Osteoblast (primary cell): ENCODE measurements at regions not wholly inside any gene's neighbourhood (a gene's known extent, or its start where the extent isn't known, plus 50 kb on each side); places are given as distances from the start of the nearest gene placed in this dataset.

Experiments used
- DNase-seq: peaks from one replicate; pipeline ENCODE4 v3.0.0; 2011; ENCODE audit warnings: low spot score, mixed read lengths; ENCODE audit not compliant: insufficient read length; ENCODE audit errors: missing footprints
- H2AFZ ChIP-seq: 2 replicates; pipeline ENCODE4 v1.6.0; 2011; ENCODE audit warnings: mild to moderate bottlenecking, low read length
- H3K27ac ChIP-seq: 2 replicates; pipeline ENCODE4 v1.5.1; 2011; ENCODE audit warnings: mild to moderate bottlenecking, low read depth, low read length, moderate library complexity
- H3K27me3 ChIP-seq: 2 replicates; pipeline ENCODE4 v1.6.0; 2012; ENCODE audit warnings: mild to moderate bottlenecking, control low read depth, inconsistent platforms, low read length, moderate library complexity; ENCODE audit not compliant: insufficient read depth
- H3K36me3 ChIP-seq: 2 replicates; pipeline ENCODE4 v1.5.1; 2011; ENCODE audit warnings: mild to moderate bottlenecking, low read length, control low read depth, moderate library complexity; ENCODE audit not compliant: insufficient read depth
- H3K4me1 ChIP-seq: 2 replicates; pipeline ENCODE4 v1.5.1; 2011; ENCODE audit warnings: mild to moderate bottlenecking, low read length, control low read depth, moderate library complexity; ENCODE audit not compliant: insufficient read depth
- H3K4me2 ChIP-seq: 2 replicates; pipeline ENCODE4 v1.6.0; 2011; ENCODE audit warnings: mild to moderate bottlenecking, low read length; ENCODE audit not compliant: insufficient read depth
- H3K4me3 ChIP-seq: fragments of 200-600 bp; sonication (generic); 3 replicates; pipeline ENCODE4 v1.5.1; 2012; ENCODE audit warnings: mild to moderate bottlenecking, low read length, inconsistent platforms; ENCODE audit not compliant: insufficient read depth
- H3K79me2 ChIP-seq: 2 replicates; pipeline ENCODE4 v1.6.0; 2012; ENCODE audit warnings: mild to moderate bottlenecking, low read length, control low read depth, inconsistent platforms; ENCODE audit not compliant: insufficient read depth
- H3K9me3 ChIP-seq: 2 replicates; pipeline ENCODE4 v1.5.1; 2011; ENCODE audit warnings: low read depth, low read length, control low read depth
- H4K20me1 ChIP-seq: 2 replicates; pipeline ENCODE4 v1.6.0; 2012; ENCODE audit warnings: mild to moderate bottlenecking, low read length, control low read depth; ENCODE audit not compliant: insufficient read depth
- TF ChIP-seq, protein P1 (sequence below): IDR thresholded peaks from 2 replicates; pipeline ENCODE4 v1.5.1; 2011; ENCODE audit warnings: mild to moderate bottlenecking, low read depth, low read length, moderate library complexity; ENCODE audit errors: extremely low read depth

DNA sequence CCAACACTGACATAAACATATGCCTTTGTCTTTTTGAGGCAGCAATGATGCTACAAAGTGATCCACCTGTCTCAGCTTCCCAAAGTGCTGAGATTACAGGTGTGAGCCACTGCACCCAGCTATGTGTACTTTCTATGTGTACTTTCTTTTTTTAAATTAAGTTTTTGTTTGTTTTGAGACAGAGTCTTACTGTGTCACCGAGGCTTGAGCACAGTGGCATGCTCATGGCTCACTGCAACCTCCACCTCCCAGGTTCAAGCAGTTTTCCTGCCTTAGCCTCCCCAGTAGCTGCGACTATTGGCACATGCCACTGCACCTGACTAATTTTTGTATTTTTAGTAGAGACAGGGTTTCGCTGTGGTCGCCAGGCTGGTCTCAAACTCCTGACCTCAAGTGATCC, 172.5 kb upstream of the ALG10B start:
- Histone ChIP-seq H3K27ac (no peak overlapping the region), H3K27me3 (no peaks in the 10 kb centered on the region), H2AFZ (no peak overlapping the region), H3K9me3 (no peaks in the 10 kb centered on the region), H3K36me3 (no peaks in the 10 kb centered on the region), H3K4me2 (no peak overlapping the region), H3K4me3 (no peak overlapping the region), H3K79me2 (no peaks in the 10 kb centered on the region), H4K20me1 (no peaks in the 10 kb centered on the region), H3K4me1 (no peaks in the 10 kb centered on the region)
- DNase-seq, result no peak
- TF ChIP-seq, protein P1, sequence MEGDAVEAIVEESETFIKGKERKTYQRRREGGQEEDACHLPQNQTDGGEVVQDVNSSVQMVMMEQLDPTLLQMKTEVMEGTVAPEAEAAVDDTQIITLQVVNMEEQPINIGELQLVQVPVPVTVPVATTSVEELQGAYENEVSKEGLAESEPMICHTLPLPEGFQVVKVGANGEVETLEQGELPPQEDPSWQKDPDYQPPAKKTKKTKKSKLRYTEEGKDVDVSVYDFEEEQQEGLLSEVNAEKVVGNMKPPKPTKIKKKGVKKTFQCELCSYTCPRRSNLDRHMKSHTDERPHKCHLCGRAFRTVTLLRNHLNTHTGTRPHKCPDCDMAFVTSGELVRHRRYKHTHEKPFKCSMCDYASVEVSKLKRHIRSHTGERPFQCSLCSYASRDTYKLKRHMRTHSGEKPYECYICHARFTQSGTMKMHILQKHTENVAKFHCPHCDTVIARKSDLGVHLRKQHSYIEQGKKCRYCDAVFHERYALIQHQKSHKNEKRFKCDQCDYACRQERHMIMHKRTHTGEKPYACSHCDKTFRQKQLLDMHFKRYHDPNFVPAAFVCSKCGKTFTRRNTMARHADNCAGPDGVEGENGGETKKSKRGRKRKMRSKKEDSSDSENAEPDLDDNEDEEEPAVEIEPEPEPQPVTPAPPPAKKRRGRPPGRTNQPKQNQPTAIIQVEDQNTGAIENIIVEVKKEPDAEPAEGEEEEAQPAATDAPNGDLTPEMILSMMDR, result no peak

DNA sequence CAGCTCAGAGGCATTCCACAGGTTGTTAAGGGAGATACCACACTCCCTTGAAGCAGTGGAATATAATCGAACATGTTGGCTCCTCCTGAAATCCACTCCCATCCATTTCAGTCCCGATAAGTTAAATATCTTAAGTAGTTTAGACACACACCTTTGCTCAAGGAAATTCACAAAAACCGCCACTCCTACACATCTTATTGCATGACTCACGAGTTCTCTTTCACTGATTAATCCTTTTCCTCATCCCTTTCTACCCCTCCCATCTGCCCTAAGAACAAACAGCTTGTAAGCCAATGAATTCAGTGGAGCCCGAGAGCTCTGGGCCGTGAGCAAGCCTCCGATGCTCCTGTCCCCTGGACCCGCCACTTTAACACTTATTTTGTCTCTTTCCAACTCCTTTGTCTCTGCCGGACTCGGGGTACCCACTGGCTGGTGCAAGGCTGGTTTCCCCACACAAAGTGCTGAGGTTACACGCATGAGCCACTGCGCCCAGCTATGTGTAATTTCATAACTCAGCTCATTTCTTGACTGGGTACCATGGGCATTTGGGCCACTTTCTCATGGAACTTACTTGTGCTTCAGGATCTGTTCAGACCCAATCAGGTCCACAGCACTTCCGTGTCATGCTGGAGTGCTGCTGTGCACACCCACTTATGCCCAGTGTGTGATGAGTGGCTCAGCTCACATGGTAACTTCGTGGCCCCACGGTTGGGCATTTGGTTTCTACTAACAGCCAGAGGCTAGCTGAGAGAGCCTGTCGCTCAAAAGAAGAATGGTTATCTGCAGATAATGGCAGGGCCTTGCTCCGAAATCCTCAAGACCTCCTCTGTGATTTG, 171.8 kb upstream of the ALG10B start:
- H3K4me1 ChIP-seq, result no peaks in the 10 kb centered on the region
- no peaks in the 10 kb centered on the region for H3K27me3 ChIP-seq
- no peak overlapping the region for H3K4me3 ChIP-seq
- no peaks in the 10 kb centered on the region for H3K36me3 ChIP-seq
- no peaks in the 10 kb centered on the region for H3K79me2 ChIP-seq
- H3K27ac ChIP-seq, result no peak overlapping the region
- no peak for DNase-seq
- H2AFZ ChIP-seq, result no peak overlapping the region
- H4K20me1 ChIP-seq, result no peaks in the 10 kb centered on the region
- H3K9me3 ChIP-seq, result no peaks in the 10 kb centered on the region
- TF ChIP-seq, protein P1, result no peak
- H3K4me2 ChIP-seq, result no peak overlapping the region

DNA sequence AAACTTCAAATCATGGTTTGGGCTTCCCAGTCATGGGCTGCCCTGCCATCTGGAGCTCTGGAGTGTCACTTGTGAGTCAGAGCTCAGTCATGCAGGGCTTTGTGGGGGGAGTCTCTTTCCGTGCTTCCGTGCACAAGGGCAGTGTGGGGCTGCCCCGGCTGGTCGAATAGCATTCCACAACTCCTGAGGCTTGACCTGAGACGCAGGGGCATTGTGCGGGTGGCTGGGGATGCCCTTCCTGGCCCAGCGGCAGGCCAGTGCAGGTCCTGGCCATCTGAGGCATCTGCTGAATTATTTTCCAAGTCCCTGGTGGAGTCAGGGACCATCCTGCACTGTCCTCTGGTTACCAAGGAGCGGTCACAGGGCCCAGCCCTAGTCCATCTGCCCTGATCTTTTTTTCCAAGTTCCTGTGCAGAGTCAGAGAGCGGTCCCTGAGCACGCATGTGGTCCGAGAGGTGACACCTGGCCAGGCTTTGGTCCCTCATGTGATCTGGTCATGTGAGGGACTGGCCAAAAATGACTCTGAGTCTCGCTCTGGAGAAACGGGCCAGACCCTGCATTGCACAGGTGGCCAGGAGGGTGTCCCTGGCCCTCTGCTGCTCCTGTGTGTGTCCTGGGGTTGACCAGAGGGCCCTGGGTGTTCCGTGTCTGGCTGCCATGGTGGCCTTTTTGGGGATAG, 167.0 kb upstream of the ALG10B start:
- H3K79me2 ChIP-seq, result no peaks in the 10 kb centered on the region
- DNase-seq, result no peak
- no peak overlapping the region for H3K4me2 ChIP-seq
- no peak overlapping the region for H3K27ac ChIP-seq
- TF ChIP-seq, protein P1, result no peak
- H3K27me3 ChIP-seq, result no peaks in the 10 kb centered on the region
- no peaks in the 10 kb centered on the region for H4K20me1 ChIP-seq
- no peak overlapping the region for H2AFZ ChIP-seq
- H3K9me3 ChIP-seq, result no peaks in the 10 kb centered on the region
- no peaks in the 10 kb centered on the region for H3K4me1 ChIP-seq
- H3K4me3 ChIP-seq, result no peak overlapping the region
- no peaks in the 10 kb centered on the region for H3K36me3 ChIP-seq

DNA sequence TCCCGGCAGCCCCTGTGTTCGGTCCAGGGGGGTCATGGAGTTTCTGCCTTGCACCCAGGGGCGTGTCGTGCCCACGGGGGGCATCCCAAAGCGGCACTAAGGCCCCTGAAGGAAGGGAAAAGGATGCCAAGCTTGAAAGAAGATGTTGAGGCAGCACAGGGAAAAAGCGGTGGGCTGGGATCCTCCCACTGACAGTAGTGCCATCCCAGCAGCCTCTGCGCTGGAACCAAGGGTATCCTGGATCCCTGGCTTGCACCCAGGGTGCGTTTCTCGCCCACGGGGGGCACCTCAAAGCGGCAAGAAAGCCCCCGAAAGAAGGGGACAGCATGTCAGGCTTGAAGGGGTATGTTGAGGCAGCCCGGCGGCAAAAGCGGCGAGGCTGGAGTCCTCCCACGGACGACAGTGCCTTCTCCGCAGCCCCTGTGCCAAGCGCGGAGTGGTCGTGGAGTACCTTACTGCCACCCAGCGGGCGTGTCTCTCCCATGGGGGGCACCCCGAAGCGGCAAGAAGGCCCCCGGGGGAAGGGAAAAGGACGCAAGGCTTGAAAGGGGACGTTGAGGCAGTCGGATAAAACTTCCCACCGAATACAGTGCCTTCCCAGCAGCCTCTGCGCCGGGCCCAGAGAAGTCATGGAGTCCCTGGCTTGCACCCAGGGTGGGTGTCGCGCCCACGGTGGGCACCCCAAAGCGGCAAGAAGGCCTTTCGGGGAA, 164.4 kb upstream of the ALG10B start:
- H3K9me3 ChIP-seq, result no peaks in the 10 kb centered on the region

More for the DNA sequence above, 164.4 kb upstream of the ALG10B start:
- no peak for DNase-seq
- no peak overlapping the region for H3K4me2 ChIP-seq
- no peaks in the 10 kb centered on the region for H3K4me1 ChIP-seq
- H2AFZ ChIP-seq, result no peak overlapping the region
- TF ChIP-seq, protein P1, result no peak
- H3K36me3 ChIP-seq, result no peaks in the 10 kb centered on the region
- H3K79me2 ChIP-seq, result no peaks in the 10 kb centered on the region
- no peak overlapping the region for H3K27ac ChIP-seq
- H3K4me3 ChIP-seq, result no peak overlapping the region
- no peaks in the 10 kb centered on the region for H3K27me3 ChIP-seq
- no peaks in the 10 kb centered on the region for H4K20me1 ChIP-seq
